IMR-90 (cell line): ENCODE measurements at regions not wholly inside any gene's neighbourhood (a gene's known extent, or its start where the extent isn't known, plus 50 kb on each side); places are given as distances from the start of the nearest gene placed in this dataset.

Source experiments
- BHLHE40 ChIP-seq: fragments of 150-350 bp; IDR thresholded peaks from 2 replicates; pipeline ENCODE4 v1.6.1; 2016; ENCODE audit warnings: mild to moderate bottlenecking, low read depth, low read length
- CTCF ChIP-seq: conservative IDR thresholded peaks from 2 replicates; pipeline ENCODE4 v1.5.1; 2012; ENCODE audit warnings: mild to moderate bottlenecking, low read depth, low read length, improper control_type of control experiment
- MAFK ChIP-seq: IDR thresholded peaks from 2 replicates; pipeline ENCODE4 v1.6.1; 2012; ENCODE audit warnings: low read depth, low read length, improper control_type of control experiment
- POLR2A ChIP-seq: IDR thresholded peaks from 2 replicates; pipeline ENCODE4 v1.6.1; 2012; ENCODE audit warnings: mild to moderate bottlenecking, low read depth, low read length
- RAD21 ChIP-seq: IDR thresholded peaks from 2 replicates; pipeline ENCODE4 v1.6.1; 2012; ENCODE audit warnings: low read length, improper control_type of control experiment

GRCh38 chr18:70459251-70459650 lies 170.4 kb downstream of the SOCS6 start:
- TF ChIP-seq BHLHE40 (no peak), POLR2A (no peak), RAD21 (no peak), CTCF (no peak), MAFK (no peak)
